GM23338 (cell line): ENCODE measurements at regions not wholly inside any gene's neighbourhood (a gene's known extent, or its start where the extent isn't known, plus 50 kb on each side); places are given as distances from the start of the nearest gene placed in this dataset.

Experiments used
- CREB1 ChIP-seq: fragments of 250-450 bp; sonication (Bioruptor Pico); IDR thresholded peaks from 2 replicates; pipeline ENCODE4 v1.5.0; 2020; ENCODE audit warnings: low read depth, mild to moderate bottlenecking, moderate library complexity
- CTCF ChIP-seq, 2 experiments: fragments of 200-600 bp in 1 of 2; sonication (generic) in 1 of 2; conservative IDR thresholded peaks; 2 replicates each; pipeline versions ENCODE4 v1.5.1 to v1.6.1; 2016 to 2017; ENCODE audit warnings: antibody characterized with exemption in 2 of 2, low read depth in 2 of 2, mild to moderate bottlenecking in 2 of 2, moderate library complexity in 1 of 2
- EZH2 ChIP-seq: fragments of 200-600 bp; sonication (generic); IDR thresholded peaks from one replicate; pipeline ENCODE4 v1.8.0; 2017; ENCODE audit warnings: antibody characterized with exemption, mild to moderate bottlenecking, low read depth; ENCODE audit not compliant: unreplicated experiment
- EZH2phosphoT487 ChIP-seq: fragments of 200-600 bp; sonication (generic); IDR thresholded peaks from one replicate; pipeline ENCODE4 v1.8.1; 2018; ENCODE audit warnings: antibody characterized with exemption; ENCODE audit not compliant: unreplicated experiment
- JUNB ChIP-seq: IDR thresholded peaks from one replicate; pipeline ENCODE4 v1.6.1; 2016; ENCODE audit warnings: antibody characterized with exemption; ENCODE audit not compliant: unreplicated experiment
- NANOG ChIP-seq: IDR thresholded peaks from 2 replicates; pipeline ENCODE4 v1.6.1; 2016; ENCODE audit warnings: antibody characterized with exemption, borderline replicate concordance
- POLR2AphosphoS5 ChIP-seq: IDR thresholded peaks from 2 replicates; pipeline ENCODE4 v1.6.1; 2016; ENCODE audit warnings: antibody characterized with exemption, low read depth
- STAT1 ChIP-seq: IDR thresholded peaks from one replicate; pipeline ENCODE4 v1.6.1; 2016; ENCODE audit warnings: antibody characterized with exemption; ENCODE audit not compliant: unreplicated experiment
- TF ChIP-seq, protein P1 (sequence below): IDR thresholded peaks from one replicate; pipeline ENCODE4 v1.6.1; 2018; ENCODE audit warnings: antibody characterized with exemption; ENCODE audit not compliant: unreplicated experiment
- TF ChIP-seq, protein P2 (sequence below): IDR thresholded peaks from 2 replicates; pipeline ENCODE4 v1.6.1; 2016; ENCODE audit warnings: antibody characterized with exemption

GRCh38 chr3:70608434-70608833 is 296.0 kb upstream of the MDFIC2 start:
- TF ChIP-seq CTCF (conservative IDR thresholded peaks at IDR 0.05; ENCODE audit: low read depth in 2 of 2) (no peak), EZH2 (no peak), POLR2AphosphoS5 (no peak), NANOG (no peak), EZH2phosphoT487 (no peak), JUNB (no peak), CREB1 (CRISPR knock-in tag) (no peak), STAT1 (no peak)
- TF ChIP-seq, protein P1, sequence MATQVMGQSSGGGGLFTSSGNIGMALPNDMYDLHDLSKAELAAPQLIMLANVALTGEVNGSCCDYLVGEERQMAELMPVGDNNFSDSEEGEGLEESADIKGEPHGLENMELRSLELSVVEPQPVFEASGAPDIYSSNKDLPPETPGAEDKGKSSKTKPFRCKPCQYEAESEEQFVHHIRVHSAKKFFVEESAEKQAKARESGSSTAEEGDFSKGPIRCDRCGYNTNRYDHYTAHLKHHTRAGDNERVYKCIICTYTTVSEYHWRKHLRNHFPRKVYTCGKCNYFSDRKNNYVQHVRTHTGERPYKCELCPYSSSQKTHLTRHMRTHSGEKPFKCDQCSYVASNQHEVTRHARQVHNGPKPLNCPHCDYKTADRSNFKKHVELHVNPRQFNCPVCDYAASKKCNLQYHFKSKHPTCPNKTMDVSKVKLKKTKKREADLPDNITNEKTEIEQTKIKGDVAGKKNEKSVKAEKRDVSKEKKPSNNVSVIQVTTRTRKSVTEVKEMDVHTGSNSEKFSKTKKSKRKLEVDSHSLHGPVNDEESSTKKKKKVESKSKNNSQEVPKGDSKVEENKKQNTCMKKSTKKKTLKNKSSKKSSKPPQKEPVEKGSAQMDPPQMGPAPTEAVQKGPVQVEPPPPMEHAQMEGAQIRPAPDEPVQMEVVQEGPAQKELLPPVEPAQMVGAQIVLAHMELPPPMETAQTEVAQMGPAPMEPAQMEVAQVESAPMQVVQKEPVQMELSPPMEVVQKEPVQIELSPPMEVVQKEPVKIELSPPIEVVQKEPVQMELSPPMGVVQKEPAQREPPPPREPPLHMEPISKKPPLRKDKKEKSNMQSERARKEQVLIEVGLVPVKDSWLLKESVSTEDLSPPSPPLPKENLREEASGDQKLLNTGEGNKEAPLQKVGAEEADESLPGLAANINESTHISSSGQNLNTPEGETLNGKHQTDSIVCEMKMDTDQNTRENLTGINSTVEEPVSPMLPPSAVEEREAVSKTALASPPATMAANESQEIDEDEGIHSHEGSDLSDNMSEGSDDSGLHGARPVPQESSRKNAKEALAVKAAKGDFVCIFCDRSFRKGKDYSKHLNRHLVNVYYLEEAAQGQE, result no peak
- TF ChIP-seq, protein P2, sequence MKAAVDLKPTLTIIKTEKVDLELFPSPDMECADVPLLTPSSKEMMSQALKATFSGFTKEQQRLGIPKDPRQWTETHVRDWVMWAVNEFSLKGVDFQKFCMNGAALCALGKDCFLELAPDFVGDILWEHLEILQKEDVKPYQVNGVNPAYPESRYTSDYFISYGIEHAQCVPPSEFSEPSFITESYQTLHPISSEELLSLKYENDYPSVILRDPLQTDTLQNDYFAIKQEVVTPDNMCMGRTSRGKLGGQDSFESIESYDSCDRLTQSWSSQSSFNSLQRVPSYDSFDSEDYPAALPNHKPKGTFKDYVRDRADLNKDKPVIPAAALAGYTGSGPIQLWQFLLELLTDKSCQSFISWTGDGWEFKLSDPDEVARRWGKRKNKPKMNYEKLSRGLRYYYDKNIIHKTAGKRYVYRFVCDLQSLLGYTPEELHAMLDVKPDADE, result no peak
